ENCODE measurements at regions not wholly inside any gene's neighbourhood (a gene's known extent, or its start where the extent isn't known, plus 50 kb on each side); places are given as distances from the start of the nearest gene placed in this dataset.

DNA sequence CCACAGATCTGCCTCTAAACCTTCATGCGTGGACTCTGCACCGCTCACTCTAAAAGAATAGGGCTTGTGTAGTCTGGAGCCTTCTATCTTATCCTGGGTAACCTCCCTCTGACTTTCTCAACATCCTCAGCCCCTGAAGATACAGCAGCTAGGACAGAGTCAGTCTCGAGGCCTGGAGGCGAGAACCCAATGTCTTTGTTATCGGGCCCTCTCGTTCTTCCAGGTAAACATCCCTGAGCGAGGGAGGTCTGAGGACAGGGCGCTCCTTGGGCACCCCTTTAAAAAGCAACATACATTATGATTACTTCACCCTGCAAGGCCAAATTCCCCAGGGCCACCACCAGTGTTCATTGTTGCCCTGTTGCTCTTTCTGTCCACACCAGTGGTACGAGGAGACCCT is 75.4 kb upstream of the PRNP start:
- TF ChIP-seq, protein P1, sequence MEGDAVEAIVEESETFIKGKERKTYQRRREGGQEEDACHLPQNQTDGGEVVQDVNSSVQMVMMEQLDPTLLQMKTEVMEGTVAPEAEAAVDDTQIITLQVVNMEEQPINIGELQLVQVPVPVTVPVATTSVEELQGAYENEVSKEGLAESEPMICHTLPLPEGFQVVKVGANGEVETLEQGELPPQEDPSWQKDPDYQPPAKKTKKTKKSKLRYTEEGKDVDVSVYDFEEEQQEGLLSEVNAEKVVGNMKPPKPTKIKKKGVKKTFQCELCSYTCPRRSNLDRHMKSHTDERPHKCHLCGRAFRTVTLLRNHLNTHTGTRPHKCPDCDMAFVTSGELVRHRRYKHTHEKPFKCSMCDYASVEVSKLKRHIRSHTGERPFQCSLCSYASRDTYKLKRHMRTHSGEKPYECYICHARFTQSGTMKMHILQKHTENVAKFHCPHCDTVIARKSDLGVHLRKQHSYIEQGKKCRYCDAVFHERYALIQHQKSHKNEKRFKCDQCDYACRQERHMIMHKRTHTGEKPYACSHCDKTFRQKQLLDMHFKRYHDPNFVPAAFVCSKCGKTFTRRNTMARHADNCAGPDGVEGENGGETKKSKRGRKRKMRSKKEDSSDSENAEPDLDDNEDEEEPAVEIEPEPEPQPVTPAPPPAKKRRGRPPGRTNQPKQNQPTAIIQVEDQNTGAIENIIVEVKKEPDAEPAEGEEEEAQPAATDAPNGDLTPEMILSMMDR (conservative IDR thresholded peaks at IDR 0.05; ENCODE audit: low read length) = no peak
- no peak for TF ChIP-seq EZH2phosphoT487 (IDR thresholded peaks at IDR 0.05; ENCODE audit: borderline replicate concordance, low read depth, low read length)
